Stomach (tissue), 4 donors: ENCODE measurements at regions not wholly inside any gene's neighbourhood (a gene's known extent, or its start where the extent isn't known, plus 50 kb on each side); places are given as distances from the start of the nearest gene placed in this dataset.

ENCODE experiments used
- EP300 ChIP-seq: sonication (generic); formaldehyde crosslinking; IDR thresholded peaks from one replicate; pipeline ENCODE4 v1.6.1; 2017; ENCODE audit warnings: antibody characterized with exemption
- POLR2A ChIP-seq, 4 donors: fragments of 450-650 bp; IDR thresholded peaks; one replicate each; pipeline ENCODE4 v1.6.1; 2016; ENCODE audit warnings: antibody characterized with exemption in 4 of 4, control low read depth in 2 of 4, mild to moderate bottlenecking in 1 of 4, moderate library complexity in 1 of 4
- POLR2AphosphoS5 ChIP-seq, 3 donors: sonication (generic); formaldehyde crosslinking; IDR thresholded peaks; one replicate each; pipeline ENCODE4 v1.6.1; 2016; ENCODE audit warnings: antibody characterized with exemption in 3 of 3
- TF ChIP-seq, protein P1 (sequence below), 7 experiments: fragments of 450-650 bp in 4 of 7; fragments of 200-600 bp in 3 of 7; sonication (generic) in 3 of 7; IDR thresholded peaks; one replicate each; pipeline ENCODE4 v1.5.1; 2016 to 2019; ENCODE audit warnings: antibody characterized with exemption in 7 of 7, control low read depth in 2 of 7, mild to moderate bottlenecking in 1 of 7

DNA sequence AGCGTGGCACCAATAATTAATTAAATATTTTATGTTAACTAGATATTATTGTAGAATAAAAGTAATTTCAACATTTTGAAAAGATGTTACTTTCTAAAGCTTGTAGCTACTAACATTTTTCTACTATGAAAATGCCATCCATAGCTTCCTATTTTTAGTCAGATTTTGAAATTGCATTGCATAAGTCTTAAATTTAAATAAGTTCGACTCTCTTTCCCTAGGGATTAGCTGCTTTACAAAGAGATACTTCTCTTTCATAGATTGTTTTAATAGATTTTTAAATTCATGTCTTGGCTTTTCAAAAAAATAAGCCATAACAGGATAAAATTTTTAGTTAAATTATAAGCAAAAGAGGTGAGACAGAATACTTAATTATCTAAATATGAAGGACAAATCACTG lies 1279.6 kb downstream of the KCNT2 start:
- TF ChIP-seq, protein P1, sequence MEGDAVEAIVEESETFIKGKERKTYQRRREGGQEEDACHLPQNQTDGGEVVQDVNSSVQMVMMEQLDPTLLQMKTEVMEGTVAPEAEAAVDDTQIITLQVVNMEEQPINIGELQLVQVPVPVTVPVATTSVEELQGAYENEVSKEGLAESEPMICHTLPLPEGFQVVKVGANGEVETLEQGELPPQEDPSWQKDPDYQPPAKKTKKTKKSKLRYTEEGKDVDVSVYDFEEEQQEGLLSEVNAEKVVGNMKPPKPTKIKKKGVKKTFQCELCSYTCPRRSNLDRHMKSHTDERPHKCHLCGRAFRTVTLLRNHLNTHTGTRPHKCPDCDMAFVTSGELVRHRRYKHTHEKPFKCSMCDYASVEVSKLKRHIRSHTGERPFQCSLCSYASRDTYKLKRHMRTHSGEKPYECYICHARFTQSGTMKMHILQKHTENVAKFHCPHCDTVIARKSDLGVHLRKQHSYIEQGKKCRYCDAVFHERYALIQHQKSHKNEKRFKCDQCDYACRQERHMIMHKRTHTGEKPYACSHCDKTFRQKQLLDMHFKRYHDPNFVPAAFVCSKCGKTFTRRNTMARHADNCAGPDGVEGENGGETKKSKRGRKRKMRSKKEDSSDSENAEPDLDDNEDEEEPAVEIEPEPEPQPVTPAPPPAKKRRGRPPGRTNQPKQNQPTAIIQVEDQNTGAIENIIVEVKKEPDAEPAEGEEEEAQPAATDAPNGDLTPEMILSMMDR (IDR thresholded peaks at IDR 0.05), result no peak
- TF ChIP-seq POLR2A (IDR thresholded peaks at IDR 0.05) (no peak), POLR2AphosphoS5 (IDR thresholded peaks at IDR 0.05) (no peak), EP300 (no peak)
